Keratinocyte (primary cell): ENCODE measurements at regions not wholly inside any gene's neighbourhood (a gene's known extent, or its start where the extent isn't known, plus 50 kb on each side); places are given as distances from the start of the nearest gene placed in this dataset.

ENCODE experiments used
- EZH2 ChIP-seq: IDR thresholded peaks from one replicate; pipeline ENCODE4 v1.6.1; 2012; ENCODE audit warnings: inconsistent platforms, mild to moderate bottlenecking, low read length, moderate library complexity
- TF ChIP-seq, protein P1 (sequence below), 3 experiments: IDR thresholded peaks in 1 of 3; conservative IDR thresholded peaks in 1 of 3; optimal IDR thresholded peaks in 1 of 3; 2 replicates in 2 of 3; 3 replicates in 1 of 3; pipeline versions ENCODE3 to v1.5.1; 2011; ENCODE audit warnings: low read length in 3 of 3, mild to moderate bottlenecking in 3 of 3, moderate library complexity in 2 of 3, control low read depth in 1 of 3, inconsistent platforms in 1 of 3; ENCODE audit not compliant: insufficient read depth in 2 of 3; ENCODE audit errors: extremely low read depth in 1 of 3

DNA sequence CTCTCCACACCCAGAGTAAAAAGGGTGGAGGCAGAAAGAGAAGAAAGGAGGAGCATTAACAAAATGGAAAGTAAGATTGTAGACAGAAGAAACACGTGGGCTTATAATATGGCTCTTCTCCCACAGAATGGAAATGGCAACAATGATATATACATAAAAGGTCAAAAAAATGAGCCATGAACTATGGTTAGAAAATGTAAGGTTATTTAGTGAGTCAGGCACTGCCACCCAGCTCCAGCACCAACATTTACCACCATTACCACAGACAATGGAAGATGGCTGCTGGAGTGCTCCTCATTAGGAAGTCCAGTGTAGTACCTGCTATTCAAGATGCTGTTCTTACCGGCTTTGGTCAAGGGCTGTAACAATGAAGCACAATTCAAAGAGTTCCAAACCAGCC is 258.0 kb downstream of the ZEB2 start:
- TF ChIP-seq, protein P1, sequence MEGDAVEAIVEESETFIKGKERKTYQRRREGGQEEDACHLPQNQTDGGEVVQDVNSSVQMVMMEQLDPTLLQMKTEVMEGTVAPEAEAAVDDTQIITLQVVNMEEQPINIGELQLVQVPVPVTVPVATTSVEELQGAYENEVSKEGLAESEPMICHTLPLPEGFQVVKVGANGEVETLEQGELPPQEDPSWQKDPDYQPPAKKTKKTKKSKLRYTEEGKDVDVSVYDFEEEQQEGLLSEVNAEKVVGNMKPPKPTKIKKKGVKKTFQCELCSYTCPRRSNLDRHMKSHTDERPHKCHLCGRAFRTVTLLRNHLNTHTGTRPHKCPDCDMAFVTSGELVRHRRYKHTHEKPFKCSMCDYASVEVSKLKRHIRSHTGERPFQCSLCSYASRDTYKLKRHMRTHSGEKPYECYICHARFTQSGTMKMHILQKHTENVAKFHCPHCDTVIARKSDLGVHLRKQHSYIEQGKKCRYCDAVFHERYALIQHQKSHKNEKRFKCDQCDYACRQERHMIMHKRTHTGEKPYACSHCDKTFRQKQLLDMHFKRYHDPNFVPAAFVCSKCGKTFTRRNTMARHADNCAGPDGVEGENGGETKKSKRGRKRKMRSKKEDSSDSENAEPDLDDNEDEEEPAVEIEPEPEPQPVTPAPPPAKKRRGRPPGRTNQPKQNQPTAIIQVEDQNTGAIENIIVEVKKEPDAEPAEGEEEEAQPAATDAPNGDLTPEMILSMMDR (optimal IDR thresholded peaks at IDR 0.05 in 1 of 3, IDR thresholded peaks at IDR 0.05 in 1 of 3, conservative IDR thresholded peaks at IDR 0.05 in 1 of 3; ENCODE audit: extremely low read depth in 1 of 3, insufficient read depth in 2 of 3, low read length in 3 of 3) = no peak
- no peak for TF ChIP-seq EZH2
